HEK293 (cell line): ENCODE measurements at regions not wholly inside any gene's neighbourhood (a gene's known extent, or its start where the extent isn't known, plus 50 kb on each side); places are given as distances from the start of the nearest gene placed in this dataset.

ENCODE experiments used
- HOXA7 ChIP-seq: sonication (generic); formaldehyde crosslinking; IDR thresholded peaks from 2 replicates; pipeline ENCODE4 v1.8.1; 2022; ENCODE audit warnings: missing genetic modification reagents, borderline replicate concordance
- KLF9 ChIP-seq: fragments of 450-650 bp; formaldehyde crosslinking; IDR thresholded peaks from 2 replicates; pipeline ENCODE4 v1.5.1; 2016; ENCODE audit warnings: missing biosample characterization, missing genetic modification characterization, low read depth
- TRIM28 ChIP-seq: IDR thresholded peaks from 2 replicates; pipeline ENCODE4 v1.6.1; 2011; ENCODE audit warnings: low read length, control low read depth, borderline replicate concordance
- YY1 ChIP-seq: fragments of 450-650 bp; formaldehyde crosslinking; IDR thresholded peaks from 2 replicates; pipeline ENCODE4 v1.5.1; 2018; ENCODE audit warnings: missing biosample characterization, missing genetic modification characterization
- ZNF274 ChIP-seq, 2 experiments: fragments of 200-500 bp in 1 of 2; fragments of 450-650 bp in 1 of 2; sonication (Bioruptor generic) in 1 of 2; formaldehyde crosslinking in 1 of 2; IDR thresholded peaks; 2 replicates each; pipeline versions ENCODE4 v1.5.1 to v1.6.1; 2014 to 2016; ENCODE audit warnings: borderline replicate concordance in 1 of 2, inconsistent platforms in 1 of 2, low read length in 1 of 2, missing biosample characterization in 1 of 2, missing genetic modification characterization in 1 of 2
- ZNF350 ChIP-seq: fragments of 450-650 bp; formaldehyde crosslinking; IDR thresholded peaks from 2 replicates; pipeline ENCODE4 v1.5.0; 2017; ENCODE audit warnings: missing biosample characterization, mild to moderate bottlenecking, missing genetic modification characterization
- ZNF530 ChIP-seq: fragments of 450-650 bp; formaldehyde crosslinking; IDR thresholded peaks from 2 replicates; pipeline ENCODE4 v1.5.1; 2016; ENCODE audit warnings: low read depth, missing biosample characterization, missing genetic modification characterization
- ZNF629 ChIP-seq: fragments of 450-650 bp; formaldehyde crosslinking; IDR thresholded peaks from 2 replicates; pipeline ENCODE4 v1.5.1; 2017; ENCODE audit warnings: missing biosample characterization, missing genetic modification characterization
- ZNF76 ChIP-seq: fragments of 450-650 bp; formaldehyde crosslinking; IDR thresholded peaks from 2 replicates; pipeline ENCODE4; 2016; ENCODE audit warnings: low read depth, missing biosample characterization, missing genetic modification characterization, borderline replicate concordance
- ZSCAN30 ChIP-seq: fragments of 450-650 bp; IDR thresholded peaks from 2 replicates; pipeline ENCODE4 v1.5.1; 2018; ENCODE audit warnings: missing biosample characterization, mild to moderate bottlenecking, missing genetic modification characterization, moderate library complexity
- TF ChIP-seq, protein P1 (sequence below): fragments of 450-650 bp; formaldehyde crosslinking; IDR thresholded peaks from 2 replicates; pipeline ENCODE4 v1.5.1; 2016; ENCODE audit warnings: missing biosample characterization, missing genetic modification characterization
- TF ChIP-seq, protein P2 (sequence below): fragments of 450-650 bp; formaldehyde crosslinking; IDR thresholded peaks from 2 replicates; pipeline ENCODE4 v1.5.1; 2016; ENCODE audit warnings: missing biosample characterization, missing genetic modification characterization
- TF ChIP-seq, protein P3 (sequence below): fragments of 450-650 bp; formaldehyde crosslinking; IDR thresholded peaks from 2 replicates; pipeline ENCODE4 v1.5.1; 2016; ENCODE audit warnings: missing biosample characterization, missing genetic modification characterization

DNA sequence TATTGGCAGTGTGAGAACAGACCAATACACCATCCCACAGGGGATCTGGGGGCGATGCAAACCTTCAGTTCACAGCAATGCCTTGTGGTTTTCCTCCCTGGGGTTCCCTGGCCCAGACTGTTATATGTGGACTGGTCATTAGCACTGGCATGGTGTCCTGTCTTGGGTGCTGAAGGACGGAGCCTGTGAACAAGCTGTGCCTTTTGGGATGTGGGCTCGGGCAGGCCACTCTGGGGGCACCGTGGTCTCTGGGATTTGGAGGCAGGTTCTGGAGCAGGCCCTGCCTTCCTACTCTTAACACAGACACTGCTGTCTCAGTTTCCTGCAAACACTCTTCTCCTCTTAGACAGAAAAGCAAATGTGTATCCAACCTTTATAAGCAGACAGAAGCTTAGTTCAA lies 93.0 kb upstream of the ADRA2C start:
- TF ChIP-seq, protein P1, sequence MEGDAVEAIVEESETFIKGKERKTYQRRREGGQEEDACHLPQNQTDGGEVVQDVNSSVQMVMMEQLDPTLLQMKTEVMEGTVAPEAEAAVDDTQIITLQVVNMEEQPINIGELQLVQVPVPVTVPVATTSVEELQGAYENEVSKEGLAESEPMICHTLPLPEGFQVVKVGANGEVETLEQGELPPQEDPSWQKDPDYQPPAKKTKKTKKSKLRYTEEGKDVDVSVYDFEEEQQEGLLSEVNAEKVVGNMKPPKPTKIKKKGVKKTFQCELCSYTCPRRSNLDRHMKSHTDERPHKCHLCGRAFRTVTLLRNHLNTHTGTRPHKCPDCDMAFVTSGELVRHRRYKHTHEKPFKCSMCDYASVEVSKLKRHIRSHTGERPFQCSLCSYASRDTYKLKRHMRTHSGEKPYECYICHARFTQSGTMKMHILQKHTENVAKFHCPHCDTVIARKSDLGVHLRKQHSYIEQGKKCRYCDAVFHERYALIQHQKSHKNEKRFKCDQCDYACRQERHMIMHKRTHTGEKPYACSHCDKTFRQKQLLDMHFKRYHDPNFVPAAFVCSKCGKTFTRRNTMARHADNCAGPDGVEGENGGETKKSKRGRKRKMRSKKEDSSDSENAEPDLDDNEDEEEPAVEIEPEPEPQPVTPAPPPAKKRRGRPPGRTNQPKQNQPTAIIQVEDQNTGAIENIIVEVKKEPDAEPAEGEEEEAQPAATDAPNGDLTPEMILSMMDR (tag by site-specific recombination), result no peak
- TF ChIP-seq ZNF350 (no peak), HOXA7 (CRISPR knock-in tag) (no peak), ZNF76 (no peak), TRIM28 (no peak), KLF9 (tag by site-specific recombination) (no peak), ZNF629 (no peak), YY1 (tag by site-specific recombination) (no peak), ZSCAN30 (no peak), ZNF530 (tag by site-specific recombination) (no peak), ZNF274 (IDR thresholded peaks at IDR 0.05; ENCODE audit: low read length) (no peak), ZNF274 (tag by site-specific recombination; IDR thresholded peaks at IDR 0.05; ENCODE audit: borderline replicate concordance) (no peak)
- TF ChIP-seq, protein P2, sequence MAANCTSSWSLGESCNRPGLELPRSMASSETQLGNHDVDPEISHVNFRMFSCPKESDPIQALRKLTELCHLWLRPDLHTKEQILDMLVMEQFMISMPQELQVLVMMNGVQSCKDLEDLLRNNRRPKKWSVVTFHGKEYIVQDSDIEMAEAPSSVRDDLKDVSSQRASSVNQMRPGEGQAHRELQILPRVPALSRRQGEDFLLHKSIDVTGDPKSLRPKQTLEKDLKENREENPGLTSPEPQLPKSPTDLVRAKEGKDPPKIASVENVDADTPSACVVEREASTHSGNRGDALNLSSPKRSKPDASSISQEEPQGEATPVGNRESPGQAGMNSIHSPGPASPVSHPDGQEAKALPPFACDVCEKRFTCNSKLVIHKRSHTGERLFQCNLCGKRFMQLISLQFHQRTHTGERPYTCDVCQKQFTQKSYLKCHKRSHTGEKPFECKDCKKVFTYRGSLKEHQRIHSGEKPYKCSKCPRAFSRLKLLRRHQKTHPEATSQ (tag by site-specific recombination), result no peak
- TF ChIP-seq, protein P3, sequence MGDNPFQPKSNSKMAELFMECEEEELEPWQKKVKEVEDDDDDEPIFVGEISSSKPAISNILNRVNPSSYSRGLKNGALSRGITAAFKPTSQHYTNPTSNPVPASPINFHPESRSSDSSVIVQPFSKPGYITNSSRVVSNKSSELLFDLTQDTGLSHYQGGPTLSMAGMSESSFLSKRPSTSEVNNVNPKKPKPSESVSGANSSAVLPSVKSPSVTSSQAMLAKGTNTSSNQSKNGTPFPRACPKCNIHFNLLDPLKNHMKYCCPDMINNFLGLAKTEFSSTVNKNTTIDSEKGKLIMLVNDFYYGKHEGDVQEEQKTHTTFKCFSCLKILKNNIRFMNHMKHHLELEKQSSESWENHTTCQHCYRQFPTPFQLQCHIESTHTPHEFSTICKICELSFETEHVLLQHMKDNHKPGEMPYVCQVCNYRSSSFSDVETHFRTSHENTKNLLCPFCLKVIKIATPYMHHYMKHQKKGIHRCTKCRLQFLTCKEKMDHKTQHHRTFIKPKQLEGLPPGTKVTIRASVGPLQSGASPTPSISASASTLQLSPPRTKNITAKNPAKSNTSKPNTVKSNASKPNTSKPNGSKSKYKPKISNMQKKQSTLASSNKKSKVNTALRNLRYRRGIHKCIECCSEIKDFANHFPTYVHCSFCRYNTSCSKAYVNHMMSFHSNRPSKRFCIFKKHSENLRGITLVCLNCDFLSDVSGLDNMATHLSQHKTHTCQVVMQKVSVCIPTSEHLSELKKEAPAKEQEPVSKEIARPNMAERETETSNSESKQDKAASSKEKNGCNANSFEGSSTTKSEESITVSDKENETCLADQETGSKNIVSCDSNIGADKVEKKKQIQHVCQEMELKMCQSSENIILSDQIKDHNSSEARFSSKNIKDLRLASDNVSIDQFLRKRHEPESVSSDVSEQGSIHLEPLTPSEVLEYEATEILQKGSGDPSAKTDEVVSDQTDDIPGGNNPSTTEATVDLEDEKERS (tag by site-specific recombination), result no peak
